ENCODE measurements at regions not wholly inside any gene's neighbourhood (a gene's known extent, or its start where the extent isn't known, plus 50 kb on each side); places are given as distances from the start of the nearest gene placed in this dataset.
"Not testable (repeated sequence)": the region's sequence is repeated elsewhere in the genome, so short reads cannot be mapped to it uniquely, and the experiment has no call there.

DNA sequence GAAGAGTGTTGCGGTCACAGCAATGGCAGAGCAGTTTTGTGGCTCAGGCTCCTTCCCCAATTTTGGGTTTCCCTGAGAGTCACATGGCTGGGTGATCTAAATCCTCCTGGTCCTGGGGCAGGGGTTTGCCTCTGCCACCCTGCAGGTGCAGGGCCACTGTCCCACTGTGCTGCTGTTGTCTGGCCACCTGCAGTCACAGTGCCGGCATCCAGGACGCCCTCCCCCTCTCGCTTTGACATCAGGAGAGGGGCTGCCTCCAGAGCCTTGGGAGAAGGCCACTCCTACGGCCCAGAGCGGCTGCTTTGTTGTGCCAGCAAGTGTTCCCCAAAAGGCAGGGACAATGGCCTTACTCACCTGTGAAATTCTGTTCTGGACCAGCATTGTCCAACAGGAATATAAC is 449.0 kb downstream of the QKI start:
- H3K27ac Mint-ChIP-seq (ENCODE audit: unreplicated experiment): no peak overlapping the region
- no peak for DNase-seq (ENCODE audit: extremely low spot score, unreplicated experiment)

DNA sequence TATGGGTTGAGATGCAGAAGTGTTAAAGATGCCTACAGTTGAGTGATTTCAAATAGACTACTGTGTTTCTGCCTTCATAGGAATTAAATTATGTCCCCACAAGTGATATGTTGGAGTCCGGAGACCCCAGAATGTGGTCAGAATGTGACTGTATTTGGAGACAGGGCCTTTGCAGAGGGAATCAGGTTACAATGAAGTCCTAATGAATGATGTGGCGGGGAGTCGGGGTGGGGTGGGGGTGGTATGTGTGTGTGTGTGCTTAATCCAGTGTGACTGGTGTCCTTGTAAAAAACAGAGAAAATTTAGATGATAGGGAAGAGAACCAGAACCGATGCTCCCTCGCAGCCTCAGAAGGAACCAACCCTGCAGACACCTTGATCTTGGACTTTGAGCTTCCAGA is 448.2 kb downstream of the QKI start:
- TF ChIP-seq, protein P1, sequence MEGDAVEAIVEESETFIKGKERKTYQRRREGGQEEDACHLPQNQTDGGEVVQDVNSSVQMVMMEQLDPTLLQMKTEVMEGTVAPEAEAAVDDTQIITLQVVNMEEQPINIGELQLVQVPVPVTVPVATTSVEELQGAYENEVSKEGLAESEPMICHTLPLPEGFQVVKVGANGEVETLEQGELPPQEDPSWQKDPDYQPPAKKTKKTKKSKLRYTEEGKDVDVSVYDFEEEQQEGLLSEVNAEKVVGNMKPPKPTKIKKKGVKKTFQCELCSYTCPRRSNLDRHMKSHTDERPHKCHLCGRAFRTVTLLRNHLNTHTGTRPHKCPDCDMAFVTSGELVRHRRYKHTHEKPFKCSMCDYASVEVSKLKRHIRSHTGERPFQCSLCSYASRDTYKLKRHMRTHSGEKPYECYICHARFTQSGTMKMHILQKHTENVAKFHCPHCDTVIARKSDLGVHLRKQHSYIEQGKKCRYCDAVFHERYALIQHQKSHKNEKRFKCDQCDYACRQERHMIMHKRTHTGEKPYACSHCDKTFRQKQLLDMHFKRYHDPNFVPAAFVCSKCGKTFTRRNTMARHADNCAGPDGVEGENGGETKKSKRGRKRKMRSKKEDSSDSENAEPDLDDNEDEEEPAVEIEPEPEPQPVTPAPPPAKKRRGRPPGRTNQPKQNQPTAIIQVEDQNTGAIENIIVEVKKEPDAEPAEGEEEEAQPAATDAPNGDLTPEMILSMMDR (IDR thresholded peaks at IDR 0.05): no peak
- Mint-ChIP-seq H3K4me1 (ENCODE audit: unreplicated experiment) (peaks cover 5% of the 10 kb centered on the region), H3K27me3 (ENCODE audit: unreplicated experiment) (no peaks in the 10 kb centered on the region), H3K36me3 (ENCODE audit: unreplicated experiment) (no peaks in the 10 kb centered on the region), H3K4me3 (ENCODE audit: unreplicated experiment) (no peak overlapping the region), H3K27ac (ENCODE audit: unreplicated experiment) (no peak overlapping the region), H3K9me3 (ENCODE audit: unreplicated experiment) (no peaks in the 10 kb centered on the region)
- DNase-seq (ENCODE audit: extremely low spot score, unreplicated experiment): no peak

More for the DNA sequence above, 449.0 kb downstream of the QKI start:
- no peak overlapping the region for H3K4me3 Mint-ChIP-seq (ENCODE audit: unreplicated experiment)
- H3K9me3 Mint-ChIP-seq (ENCODE audit: unreplicated experiment): no peaks in the 10 kb centered on the region
- peaks cover 5% of the 10 kb centered on the region for H3K4me1 Mint-ChIP-seq (ENCODE audit: unreplicated experiment)
- TF ChIP-seq, protein P1 (IDR thresholded peaks at IDR 0.05): no peak
- H3K36me3 Mint-ChIP-seq (ENCODE audit: unreplicated experiment): no peaks in the 10 kb centered on the region
- H3K27me3 Mint-ChIP-seq (ENCODE audit: unreplicated experiment): no peaks in the 10 kb centered on the region

DNA sequence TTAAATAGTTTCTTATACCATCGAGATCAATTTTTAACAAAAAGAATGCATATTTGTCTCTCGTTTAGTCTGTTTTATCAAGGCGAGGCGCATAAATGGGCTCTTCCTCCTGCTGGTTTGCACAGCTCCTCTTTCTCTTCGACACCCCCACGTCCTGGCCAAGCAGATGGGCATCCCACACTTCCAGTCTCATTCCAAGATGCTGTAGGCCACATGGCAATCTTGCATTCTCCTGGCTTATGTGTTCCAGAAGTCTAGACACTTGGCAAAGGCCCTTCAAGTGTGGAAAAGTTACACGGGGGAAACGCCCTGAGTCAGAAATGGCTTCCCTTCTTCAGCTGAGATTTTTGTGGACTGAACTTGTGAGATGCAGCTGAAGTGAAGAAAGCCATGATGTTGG is 447.1 kb downstream of the QKI start:
- DNase-seq (ENCODE audit: extremely low spot score, unreplicated experiment): no peak
- no peaks in the 10 kb centered on the region for H3K9me3 Mint-ChIP-seq (ENCODE audit: unreplicated experiment)
- no peak overlapping the region for H3K4me3 Mint-ChIP-seq (ENCODE audit: unreplicated experiment)
- H3K36me3 Mint-ChIP-seq (ENCODE audit: unreplicated experiment): no peaks in the 10 kb centered on the region
- peaks cover 5% of the 10 kb centered on the region for H3K4me1 Mint-ChIP-seq (ENCODE audit: unreplicated experiment)
- TF ChIP-seq, protein P1 (IDR thresholded peaks at IDR 0.05): no peak
- H3K27me3 Mint-ChIP-seq (ENCODE audit: unreplicated experiment): no peaks in the 10 kb centered on the region
- H3K27ac Mint-ChIP-seq (ENCODE audit: unreplicated experiment): no peak overlapping the region

DNA sequence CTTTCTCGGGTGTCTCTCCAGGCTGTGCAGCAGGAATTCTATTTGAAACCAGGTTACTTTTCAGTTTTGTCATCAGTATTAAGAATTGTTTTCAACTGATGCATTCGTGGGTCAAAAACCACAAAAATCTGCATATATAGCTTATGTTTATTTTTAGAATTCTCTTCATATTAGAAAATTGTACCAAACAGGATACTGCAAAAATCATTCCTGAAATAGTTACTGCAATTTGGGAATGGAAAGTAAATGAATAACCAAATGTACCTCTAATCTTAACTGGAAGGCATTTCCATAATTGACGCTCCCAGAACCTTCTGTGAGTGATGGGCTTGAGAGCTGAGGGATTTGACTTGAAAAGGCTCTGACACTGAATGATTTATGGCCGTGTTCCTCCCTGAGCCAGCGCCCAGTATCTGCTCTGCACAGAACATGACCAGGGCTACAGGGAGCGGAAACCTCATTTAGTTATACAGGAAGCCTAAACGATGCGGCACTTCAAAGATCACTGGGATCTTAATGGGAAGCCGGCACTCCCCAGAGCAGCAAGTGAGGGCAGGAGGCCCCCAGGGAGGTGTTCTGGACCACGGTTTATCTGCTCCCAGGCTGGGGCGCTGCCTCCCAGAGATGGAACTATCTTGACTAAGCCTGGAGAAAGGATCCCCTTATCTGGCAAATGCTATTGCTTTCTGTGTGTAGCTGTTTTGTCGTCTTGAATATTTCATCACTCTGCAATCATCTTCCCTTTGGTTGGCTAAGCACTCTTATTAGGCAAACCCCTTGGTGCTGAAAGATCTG is 446.0 kb downstream of the QKI start:
- Mint-ChIP-seq H3K36me3 (ENCODE audit: unreplicated experiment) (no peaks in the 10 kb centered on the region), H3K4me3 (ENCODE audit: unreplicated experiment) (no peak overlapping the region), H3K27ac (ENCODE audit: unreplicated experiment) (no peak overlapping the region), H3K4me1 (ENCODE audit: unreplicated experiment) (peaks cover 5% of the 10 kb centered on the region), H3K27me3 (ENCODE audit: unreplicated experiment) (no peaks in the 10 kb centered on the region), H3K9me3 (ENCODE audit: unreplicated experiment) (no peaks in the 10 kb centered on the region)
- TF ChIP-seq, protein P1 (IDR thresholded peaks at IDR 0.05): no peak
- no peak for DNase-seq (ENCODE audit: extremely low spot score, unreplicated experiment)

DNA sequence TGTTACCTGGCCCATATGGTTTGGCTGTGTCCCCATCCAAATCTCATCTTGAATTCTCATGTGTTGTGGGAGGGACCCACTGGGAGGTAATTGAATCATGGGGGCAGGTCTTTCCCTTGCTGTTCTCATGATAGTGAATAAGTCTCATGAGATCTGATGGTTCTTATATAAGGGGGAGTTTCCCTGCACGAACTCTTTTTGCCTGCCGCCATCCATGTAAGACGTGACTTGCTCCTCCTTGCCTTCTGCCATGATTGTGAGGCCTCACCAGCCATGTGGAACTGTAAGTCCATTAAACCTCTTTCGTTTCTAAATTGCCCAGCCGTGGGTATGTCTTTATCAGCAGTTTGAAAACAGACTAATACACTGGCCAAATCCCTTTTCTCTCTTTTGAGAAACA is 444.4 kb downstream of the QKI start:
- DNase-seq (ENCODE audit: extremely low spot score, unreplicated experiment); H3K27ac Mint-ChIP-seq (ENCODE audit: unreplicated experiment); H3K4me1 Mint-ChIP-seq (ENCODE audit: unreplicated experiment); H3K9me3 Mint-ChIP-seq (ENCODE audit: unreplicated experiment); H3K36me3 Mint-ChIP-seq (ENCODE audit: unreplicated experiment); H3K4me3 Mint-ChIP-seq (ENCODE audit: unreplicated experiment); H3K27me3 Mint-ChIP-seq (ENCODE audit: unreplicated experiment): not testable (repeated sequence)
